NCI-H2081 treated with DMSO at 0.1 percent for 48 hours (cell line): ENCODE measurements at regions not wholly inside any gene's neighbourhood (a gene's known extent, or its start where the extent isn't known, plus 50 kb on each side); places are given as distances from the start of the nearest gene placed in this dataset.

Source experiments
- DNase-seq: peaks from one replicate; lab custom pipeline; 2025; lab: John Stamatoyannopoulos, UW

DNA sequence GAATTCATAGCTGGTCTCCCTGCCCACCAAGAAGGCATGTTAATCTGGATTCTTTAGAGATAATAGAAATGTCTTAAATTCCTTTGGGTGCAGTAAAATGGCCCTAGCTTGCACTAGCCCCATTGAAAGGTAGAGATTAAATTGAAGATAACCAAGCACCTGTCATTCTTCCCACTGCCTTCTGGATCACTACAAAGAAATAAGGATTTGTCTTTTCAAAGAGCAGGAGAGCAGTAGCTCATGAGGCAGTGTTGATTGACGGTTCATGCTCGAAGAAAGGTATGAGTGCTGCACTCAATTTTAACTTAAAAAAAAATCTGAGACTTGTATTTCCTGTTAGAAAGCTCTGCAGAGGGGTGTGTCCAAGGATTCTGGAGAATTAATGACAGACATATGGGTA is 74.9 kb upstream of the F3 start:
- no peak for DNase-seq

DNA sequence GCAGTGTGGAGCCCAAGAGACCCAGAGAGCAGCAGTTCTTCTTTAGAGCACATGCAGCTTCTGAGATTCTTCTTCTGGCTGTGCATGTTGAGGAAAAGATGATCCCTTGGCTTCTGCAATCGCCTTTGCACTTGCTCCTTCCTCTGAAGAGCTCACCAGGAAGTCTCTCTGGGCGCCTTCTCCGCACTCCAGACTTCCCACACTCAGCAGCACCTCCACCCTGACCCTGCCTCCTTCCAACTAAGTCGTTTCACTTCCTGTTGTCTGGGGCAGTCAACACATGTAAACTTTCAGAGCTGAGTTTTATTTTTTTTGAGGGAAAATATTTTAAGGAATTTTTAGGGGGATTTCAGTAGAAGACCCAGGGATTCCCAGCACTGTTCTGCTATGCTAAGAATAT is 73.4 kb upstream of the F3 start:
- DNase-seq = no peak

- DNase-seq = no peak
These were observed 72.7 kb upstream of the F3 start for GRCh38 chr1:94614168-94614815.

DNA sequence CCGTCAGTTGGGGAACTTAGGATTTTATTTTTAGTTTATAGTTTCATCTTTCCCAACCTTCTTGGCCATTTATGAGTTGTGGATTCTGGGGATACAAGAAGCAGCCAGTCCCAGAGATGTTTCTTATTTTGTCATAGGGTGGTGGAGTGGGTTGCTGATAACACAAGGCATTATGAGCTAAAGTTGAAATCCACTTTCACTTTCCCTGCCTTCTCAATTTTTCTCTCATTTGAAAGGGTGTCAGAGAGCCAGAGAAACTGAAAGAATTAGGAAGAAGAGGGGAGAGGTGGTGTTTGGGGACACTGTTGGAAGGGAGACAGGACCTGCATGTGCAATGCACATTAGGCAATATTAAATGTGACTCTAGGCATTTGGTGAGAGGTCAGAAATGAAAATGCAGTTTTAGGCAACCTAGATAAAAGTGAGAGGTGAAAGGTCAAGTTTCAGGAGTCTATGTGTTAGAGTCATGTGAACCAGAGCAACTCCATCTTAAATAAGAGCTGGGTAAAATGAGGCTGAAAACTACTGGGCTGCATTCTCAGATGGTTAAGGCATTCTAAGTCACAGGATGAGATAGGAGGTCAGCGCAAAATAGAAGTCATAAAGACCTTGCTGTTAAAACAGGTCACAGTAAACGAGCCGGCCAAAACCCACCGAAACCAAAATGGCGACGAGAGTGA is 71.1 kb upstream of the F3 start:
- DNase-seq = no peak

DNA sequence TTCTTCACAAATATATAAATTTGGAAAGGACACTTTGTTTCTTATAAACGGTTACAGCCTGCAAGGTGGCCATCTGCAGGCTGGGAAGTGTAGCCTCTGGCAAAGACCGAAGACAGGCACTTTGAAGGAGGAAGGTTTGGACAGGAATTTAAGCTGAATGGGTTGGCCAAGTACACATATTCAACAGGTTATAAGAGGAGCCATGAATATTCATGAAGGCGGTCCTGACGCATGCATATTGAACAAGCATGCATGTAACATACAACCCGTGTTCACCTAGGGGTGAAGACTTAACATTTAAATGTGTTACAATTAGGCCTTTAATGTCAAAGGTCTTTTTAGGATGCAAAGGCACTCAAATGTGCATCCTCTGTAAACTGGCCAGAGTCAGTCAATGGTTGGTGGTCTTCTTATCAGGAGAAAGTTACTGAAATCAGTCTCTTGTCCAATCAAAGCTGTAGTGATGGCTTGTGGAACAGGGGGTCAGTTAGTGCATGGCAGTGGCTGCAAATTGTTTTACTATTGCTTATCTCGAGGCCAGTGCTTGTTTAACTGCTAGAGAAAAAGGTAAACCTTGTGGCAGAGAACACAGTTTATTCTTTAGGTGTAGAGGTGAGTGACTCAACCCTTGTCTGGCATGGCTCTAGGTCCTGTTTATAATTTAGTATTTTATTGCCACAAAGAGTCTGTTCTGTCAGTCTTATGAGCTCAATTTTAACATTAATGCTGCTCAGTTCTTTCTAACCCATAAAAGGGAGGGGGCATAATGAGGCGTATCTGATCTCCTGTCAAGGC is 70.3 kb upstream of the F3 start:
- no peak for DNase-seq

- DNase-seq = no peak
These were observed 68.1 kb upstream of the F3 start for GRCh38 chr1:94609619-94610018.

DNA sequence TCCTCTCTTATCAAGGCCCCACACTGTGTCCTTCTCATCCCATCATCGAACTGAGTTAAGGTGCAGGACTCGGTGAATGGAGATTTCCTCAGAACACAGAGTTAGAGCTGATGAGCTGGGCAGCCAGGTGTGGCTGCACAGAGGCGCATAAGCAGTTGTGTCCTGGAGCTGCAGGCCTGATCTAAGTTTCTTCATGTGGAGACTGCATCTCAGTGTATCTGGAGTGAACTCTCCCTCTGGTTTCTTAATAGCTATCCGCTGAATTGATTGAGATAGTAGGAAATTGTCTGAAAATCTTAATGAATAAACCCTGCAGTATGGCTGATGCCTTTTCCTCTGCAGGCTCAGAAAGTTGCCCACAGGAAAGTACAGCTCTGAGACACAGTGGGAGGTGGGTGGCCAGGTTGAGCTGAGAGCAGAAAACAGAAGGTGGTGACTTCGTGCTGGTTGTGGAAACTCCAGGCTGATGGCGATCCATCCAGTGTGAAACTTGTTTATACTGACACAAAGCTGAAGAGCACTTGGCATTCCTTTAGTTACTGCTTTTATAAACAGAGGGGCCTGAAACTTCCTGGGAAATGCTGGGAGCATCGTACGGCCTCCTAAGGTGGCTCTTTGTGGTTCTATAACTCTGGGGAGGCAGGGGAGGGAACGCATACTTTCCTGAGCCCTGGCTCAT is 67.4 kb upstream of the F3 start:
- no peak for DNase-seq

GRCh38 chr1:94608142-94608851 is 66.7 kb upstream of the F3 start:
- no peak for DNase-seq

DNA sequence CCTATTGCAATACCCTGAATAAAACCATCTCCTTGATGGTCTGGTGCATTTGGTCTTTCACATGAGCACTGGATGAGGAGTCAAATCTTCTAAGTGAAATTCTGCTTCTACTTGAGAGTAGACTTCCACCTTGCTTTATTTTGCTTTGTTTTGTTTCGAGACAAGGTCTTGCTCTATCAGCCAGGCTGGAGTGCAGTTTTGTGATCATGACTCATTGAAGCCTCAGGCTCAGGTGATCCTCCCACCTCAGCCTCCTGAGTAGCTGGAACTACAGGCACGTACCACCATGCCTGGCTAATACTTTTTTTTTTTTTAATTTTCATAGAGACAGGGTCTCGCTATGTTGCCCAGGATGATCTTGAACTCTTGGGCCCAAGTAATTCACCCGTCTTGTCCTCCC is 65.8 kb upstream of the F3 start:
- no peak for DNase-seq

GRCh38 chr1:94606471-94606870 is 64.9 kb upstream of the F3 start:
- DNase-seq = no peak

- no peak for DNase-seq
These were observed 62.1 kb upstream of the F3 start for GRCh38 chr1:94603663-94604062.

- DNase-seq = no peak
These were observed 61.5 kb upstream of the F3 start for GRCh38 chr1:94602802-94603625.

DNA sequence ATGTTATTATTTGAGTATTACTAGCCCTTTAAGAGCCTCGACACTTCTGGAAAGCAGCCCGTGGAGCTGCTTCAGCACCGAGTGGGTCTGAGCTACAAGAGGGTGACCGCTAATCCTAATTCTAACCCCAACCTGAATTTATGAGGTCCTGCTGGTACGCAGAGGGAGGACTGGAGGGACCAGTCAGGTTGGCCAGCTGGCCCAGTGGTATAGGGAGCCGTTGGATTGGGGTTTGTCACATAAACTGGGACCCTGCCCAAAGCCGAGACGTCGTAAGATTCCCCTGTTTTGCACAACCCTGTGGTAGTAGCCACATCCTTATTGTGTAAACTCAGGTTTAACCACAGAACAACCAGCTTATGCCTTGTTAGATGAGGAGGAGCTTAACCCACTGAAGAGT is 60.8 kb upstream of the F3 start:
- no peak for DNase-seq

GRCh38 chr1:94600556-94600955 is 59.0 kb upstream of the F3 start:
- no peak for DNase-seq

DNA sequence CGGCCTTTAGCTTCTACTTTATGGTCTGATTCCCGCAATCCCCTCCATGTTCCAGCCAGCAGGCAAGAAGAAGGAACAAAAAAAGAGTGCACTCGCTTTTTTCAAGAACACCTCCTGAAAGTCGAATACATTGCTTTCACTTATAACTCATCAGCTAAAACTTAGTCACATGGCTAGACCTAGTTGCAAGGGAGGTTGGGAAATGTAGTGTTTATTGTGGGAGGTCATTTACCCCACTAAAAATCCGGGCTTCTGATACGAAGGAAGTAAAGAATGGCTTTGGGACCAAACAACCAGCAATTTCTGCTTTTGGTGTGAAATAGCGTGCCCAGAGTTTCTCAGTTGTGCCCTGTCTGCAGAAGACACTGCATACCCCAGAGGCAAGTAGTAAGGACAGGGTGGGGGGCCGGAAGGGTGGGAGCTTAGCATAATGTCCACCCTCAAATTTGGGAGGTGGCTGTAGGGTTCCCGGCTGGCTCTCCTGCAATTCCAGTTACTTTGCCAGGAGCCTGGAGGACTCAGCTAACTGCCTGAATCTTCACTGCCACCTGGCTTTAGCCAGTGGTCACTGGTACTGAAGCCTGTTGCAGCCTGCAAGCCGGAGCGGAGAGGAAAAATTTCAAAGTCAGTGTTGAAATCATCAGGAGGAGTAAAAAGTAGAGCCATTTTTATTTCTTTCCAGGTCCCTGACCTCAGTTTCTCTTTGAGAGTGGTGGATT is 57.7 kb upstream of the F3 start:
- no peak for DNase-seq

- DNase-seq = no peak
These were observed 56.1 kb upstream of the F3 start for GRCh38 chr1:94597701-94598100.

DNA sequence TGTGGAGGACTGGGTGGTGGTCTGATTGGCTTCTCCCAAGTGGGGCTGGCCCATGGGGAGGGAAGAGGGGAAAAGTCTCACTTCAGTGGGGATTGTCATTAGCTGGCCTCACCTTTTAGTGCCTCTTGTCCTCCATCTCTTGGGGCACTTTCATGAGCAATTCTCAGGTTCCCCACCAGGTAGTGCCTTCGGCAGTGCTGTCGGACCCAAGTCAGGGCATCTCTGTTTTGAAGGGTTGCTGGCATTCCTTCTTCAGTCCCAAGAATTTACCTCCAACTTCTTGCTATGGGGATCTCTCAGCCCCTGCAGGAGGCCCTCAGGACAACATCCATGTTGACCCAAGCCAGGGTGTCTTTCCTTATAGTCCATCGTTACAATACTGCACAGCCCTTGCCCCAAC is 54.7 kb upstream of the F3 start:
- no peak for DNase-seq

- DNase-seq = no peak
These were observed 54.1 kb upstream of the F3 start for GRCh38 chr1:94595658-94596057.

DNA sequence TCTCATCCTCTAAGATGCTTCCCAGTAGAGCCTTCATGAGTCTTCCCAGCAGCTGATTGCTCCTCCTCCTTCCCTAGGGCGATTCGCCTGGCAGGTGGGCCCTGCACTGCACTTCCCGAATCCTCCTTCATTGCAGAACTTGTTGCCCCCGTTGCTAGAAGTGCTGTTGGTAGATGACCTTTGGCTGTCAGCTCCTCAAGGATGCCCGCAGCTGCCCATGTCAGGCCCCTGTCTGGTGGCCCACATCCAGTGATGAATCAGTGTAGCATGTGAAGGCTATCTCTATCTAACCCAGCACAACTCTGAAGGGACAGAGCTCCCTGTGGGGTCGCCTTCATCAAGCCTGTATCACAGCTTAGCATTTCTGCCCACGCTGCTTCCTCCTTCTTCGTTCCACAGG is 52.1 kb upstream of the F3 start:
- no peak for DNase-seq

DNA sequence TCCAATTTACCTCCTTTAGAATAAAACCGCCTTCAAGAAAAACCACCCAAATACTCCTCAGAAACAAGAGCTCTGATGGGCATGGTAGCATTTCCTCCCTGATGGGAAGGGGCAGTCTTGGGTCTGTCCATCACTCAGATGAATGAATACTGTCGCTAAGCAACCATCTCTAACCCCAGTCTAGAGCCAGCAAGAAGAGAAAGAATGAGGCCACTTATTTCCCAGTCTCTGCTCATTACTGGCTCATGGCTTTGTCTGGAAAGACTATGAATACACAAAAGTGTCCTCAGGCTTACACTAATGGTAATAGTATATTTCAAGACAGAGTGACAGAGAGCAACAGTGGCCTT is 51.0 kb upstream of the F3 start:
- no peak for DNase-seq
